ENCODE measurements at regions not wholly inside any gene's neighbourhood (a gene's known extent, or its start where the extent isn't known, plus 50 kb on each side); places are given as distances from the start of the nearest gene placed in this dataset.

DNA sequence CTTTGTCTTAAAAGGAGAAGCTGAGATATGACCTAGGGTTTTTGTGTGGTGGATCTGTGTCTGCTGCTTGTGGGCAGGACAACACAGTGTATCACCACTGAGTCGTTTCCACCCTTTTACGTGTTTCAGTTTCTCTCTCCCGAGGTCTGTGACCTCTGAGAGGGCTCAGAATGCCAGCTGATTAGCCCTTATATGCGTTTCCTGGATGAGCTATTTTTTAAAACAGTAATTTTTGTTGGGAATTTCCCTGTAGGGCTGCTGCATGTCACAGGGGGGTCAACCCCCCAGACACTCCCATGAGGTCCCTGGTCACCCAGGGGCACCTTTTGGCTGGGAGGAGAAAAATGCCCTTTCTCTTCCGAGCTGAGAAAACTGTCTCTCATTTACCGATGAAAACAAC lies 170.4 kb upstream of the CASK start:
- peak overlapping the region in 1 of 2 donors; percentile 0 for H3K4me3 ChIP-seq (replicated peaks in 1 of 2; ENCODE audit: low read depth in 2 of 2, low read length in 2 of 2)
- peak; percentile 48 to 64 for DNase-seq (ENCODE audit: low read depth in 2 of 2)
- TF ChIP-seq, protein P1, sequence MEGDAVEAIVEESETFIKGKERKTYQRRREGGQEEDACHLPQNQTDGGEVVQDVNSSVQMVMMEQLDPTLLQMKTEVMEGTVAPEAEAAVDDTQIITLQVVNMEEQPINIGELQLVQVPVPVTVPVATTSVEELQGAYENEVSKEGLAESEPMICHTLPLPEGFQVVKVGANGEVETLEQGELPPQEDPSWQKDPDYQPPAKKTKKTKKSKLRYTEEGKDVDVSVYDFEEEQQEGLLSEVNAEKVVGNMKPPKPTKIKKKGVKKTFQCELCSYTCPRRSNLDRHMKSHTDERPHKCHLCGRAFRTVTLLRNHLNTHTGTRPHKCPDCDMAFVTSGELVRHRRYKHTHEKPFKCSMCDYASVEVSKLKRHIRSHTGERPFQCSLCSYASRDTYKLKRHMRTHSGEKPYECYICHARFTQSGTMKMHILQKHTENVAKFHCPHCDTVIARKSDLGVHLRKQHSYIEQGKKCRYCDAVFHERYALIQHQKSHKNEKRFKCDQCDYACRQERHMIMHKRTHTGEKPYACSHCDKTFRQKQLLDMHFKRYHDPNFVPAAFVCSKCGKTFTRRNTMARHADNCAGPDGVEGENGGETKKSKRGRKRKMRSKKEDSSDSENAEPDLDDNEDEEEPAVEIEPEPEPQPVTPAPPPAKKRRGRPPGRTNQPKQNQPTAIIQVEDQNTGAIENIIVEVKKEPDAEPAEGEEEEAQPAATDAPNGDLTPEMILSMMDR (IDR thresholded peaks at IDR 0.05; ENCODE audit: low read depth, low read length), result no peak

DNA sequence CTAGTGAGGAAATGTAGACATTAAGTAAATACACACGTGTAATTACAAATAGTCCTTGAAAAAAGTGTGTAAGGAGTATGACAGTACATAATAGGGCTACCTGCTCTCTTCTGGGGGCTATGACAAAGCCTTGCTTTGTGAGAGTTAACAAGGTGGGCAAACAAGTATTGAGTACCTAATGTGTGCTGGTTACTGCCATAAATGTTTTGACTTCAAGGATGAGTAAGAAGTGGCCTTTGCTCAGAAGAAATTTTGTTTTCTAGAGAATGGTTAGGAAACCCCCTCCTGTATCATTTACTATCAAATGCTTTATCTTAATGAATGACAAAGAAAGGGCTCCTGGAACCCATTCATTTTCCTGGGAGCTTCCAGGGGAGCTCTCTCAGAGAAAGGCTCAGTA lies 167.0 kb upstream of the CASK start:
- no peak for DNase-seq (ENCODE audit: low read depth in 2 of 2)
- TF ChIP-seq, protein P1 (IDR thresholded peaks at IDR 0.05; ENCODE audit: low read depth, low read length), result no peak

DNA sequence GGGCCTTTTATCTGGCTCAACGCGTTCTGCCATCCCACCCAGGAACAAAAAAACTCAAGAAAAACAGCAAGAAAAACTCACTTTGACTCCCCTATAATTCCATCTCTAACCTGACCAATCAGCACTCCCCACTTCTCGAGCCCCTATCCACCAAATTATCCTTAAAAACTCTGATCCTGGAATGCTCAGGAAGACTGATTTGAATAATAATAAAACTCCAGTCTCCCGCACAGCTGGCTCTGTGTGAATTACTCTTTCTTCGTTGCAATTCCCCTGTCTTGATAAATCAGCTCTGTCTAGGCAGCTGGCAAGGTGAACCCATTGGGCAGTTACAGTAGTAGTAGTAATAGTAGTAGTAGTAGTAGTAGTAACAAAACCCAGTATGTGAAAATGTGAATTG lies 165.7 kb upstream of the CASK start:
- TF ChIP-seq, protein P1 (IDR thresholded peaks at IDR 0.05; ENCODE audit: low read depth, low read length), result no peak
- no peak overlapping the region for H3K4me3 ChIP-seq (replicated peaks in 1 of 2; ENCODE audit: low read depth in 2 of 2, low read length in 2 of 2)
- DNase-seq (ENCODE audit: low read depth in 2 of 2), result no peak

More for the DNA sequence above, 167.0 kb upstream of the CASK start:
- H3K4me3 ChIP-seq (replicated peaks in 1 of 2; ENCODE audit: low read depth in 2 of 2, low read length in 2 of 2), result no peak overlapping the region

DNA sequence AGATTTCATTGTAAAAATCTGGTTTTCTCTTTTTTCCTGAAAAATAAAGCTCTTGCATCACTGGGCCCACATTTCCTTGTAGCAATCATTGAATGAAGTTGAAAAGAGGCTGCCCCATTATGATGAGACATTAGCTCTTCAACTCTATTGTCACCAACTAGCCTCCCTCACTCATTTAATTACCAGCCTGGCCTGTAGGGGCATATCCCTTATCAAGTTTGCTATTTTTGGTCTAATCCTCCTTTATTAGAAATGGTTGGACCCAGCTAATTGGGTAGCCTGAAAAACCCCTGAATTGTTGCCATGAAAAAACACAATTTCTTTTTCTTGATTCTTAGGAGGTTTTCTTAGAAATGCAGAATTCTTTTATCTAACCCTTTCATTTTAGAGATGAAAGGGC lies 164.6 kb upstream of the CASK start:
- DNase-seq (ENCODE audit: low read depth in 2 of 2), result no peak
- H3K4me3 ChIP-seq (replicated peaks in 1 of 2; ENCODE audit: low read depth in 2 of 2, low read length in 2 of 2), result no peak overlapping the region
- TF ChIP-seq, protein P1 (IDR thresholded peaks at IDR 0.05; ENCODE audit: low read depth, low read length), result no peak

DNA sequence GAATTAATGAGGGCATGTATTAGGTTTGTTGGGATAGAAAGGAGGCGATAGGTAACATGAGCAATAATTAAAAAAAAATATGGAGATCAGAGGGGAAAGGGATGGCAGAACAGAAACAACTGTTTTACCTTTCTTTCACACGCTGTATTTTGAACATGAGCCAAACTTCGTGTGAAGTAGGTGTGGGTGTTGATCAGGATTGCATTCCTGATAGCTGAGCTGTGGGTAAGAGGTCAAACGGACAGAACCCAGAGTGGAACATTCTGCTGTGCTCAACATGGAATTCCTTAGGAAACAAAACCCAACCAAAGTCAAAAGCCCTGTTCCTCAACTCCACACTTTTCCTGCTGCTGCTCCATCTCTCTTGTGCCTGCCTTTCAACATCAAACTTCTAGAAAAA lies 162.5 kb upstream of the CASK start:
- TF ChIP-seq, protein P1 (IDR thresholded peaks at IDR 0.05; ENCODE audit: low read depth, low read length), result no peak
- DNase-seq (ENCODE audit: low read depth in 2 of 2), result no peak
- no peak overlapping the region for H3K4me3 ChIP-seq (replicated peaks in 1 of 2; ENCODE audit: low read depth in 2 of 2, low read length in 2 of 2)

DNA sequence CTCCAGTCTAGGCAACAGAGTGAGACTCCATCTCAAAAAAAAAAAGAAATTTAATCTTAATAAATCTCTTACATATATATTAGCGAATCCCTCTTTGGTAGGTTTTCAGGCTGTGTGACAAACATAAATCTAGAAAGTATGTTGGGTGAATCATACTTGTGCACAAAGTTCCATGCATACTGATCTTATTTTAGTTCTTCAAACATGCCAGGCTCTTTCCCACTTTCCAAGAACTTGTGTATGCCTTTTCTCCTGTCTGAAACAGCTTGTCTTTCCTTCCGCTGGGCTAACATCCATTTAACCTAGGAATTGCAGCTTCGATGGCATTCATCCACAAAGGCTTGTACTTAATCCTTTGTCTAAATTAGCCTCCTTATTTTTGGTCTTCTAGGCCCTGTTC lies 156.6 kb upstream of the CASK start:
- DNase-seq (ENCODE audit: low read depth in 2 of 2), result no peak
- TF ChIP-seq, protein P1 (IDR thresholded peaks at IDR 0.05; ENCODE audit: low read depth, low read length), result no peak
- H3K4me3 ChIP-seq (replicated peaks in 1 of 2; ENCODE audit: low read depth in 2 of 2, low read length in 2 of 2), result no peak overlapping the region

DNA sequence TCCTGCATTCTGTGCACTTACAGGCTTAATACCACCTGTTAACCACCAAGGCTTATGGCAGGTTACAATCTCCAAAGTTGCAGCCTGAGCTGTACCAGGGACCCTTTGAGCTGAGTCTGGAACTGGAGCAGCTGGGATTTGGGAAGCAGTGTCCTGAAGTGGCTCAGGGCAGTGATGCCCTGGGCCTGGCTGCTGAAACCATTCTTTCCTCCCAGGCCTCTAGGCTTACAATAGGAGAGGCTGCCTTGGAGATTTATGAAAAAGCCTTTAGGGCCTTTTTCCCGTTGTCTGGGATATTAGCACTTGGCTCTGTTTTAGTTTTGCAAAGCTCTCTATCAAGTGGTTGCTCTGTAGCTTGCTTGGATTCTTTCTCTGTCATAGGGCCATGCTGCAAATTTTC lies 154.3 kb upstream of the CASK start:
- DNase-seq (ENCODE audit: low read depth in 2 of 2), result no peak
- H3K4me3 ChIP-seq (replicated peaks in 1 of 2; ENCODE audit: low read depth in 2 of 2, low read length in 2 of 2), result no peak overlapping the region
- TF ChIP-seq, protein P1 (IDR thresholded peaks at IDR 0.05; ENCODE audit: low read depth, low read length), result no peak
